ENCODE measurements at regions not wholly inside any gene's neighbourhood (a gene's known extent, or its start where the extent isn't known, plus 50 kb on each side); places are given as distances from the start of the nearest gene placed in this dataset.

DNA sequence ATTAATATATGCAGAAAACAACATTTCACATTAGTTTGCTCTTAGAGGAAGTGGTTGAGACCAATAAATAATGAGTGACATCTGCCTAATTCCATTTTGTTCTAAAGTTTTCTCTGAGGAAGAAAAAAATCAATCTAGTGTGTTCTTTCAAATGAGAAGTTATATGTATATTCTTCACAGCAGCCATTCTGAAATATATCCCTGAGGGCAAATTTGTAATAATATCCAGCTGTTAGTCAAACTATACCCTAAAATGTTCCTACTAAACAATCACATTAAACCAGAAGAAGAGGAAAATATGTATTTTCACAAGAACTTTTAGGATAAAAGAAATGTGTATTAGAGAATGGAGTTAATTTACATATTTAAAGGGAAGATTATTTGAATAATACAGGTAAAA lies 375.1 kb upstream of the CDH19 start:
- peaks cover 2% of the 10 kb centered on the region for H3K27me3 Mint-ChIP-seq (ENCODE audit: insufficient read depth, low read depth)
- TF ChIP-seq, protein P1, sequence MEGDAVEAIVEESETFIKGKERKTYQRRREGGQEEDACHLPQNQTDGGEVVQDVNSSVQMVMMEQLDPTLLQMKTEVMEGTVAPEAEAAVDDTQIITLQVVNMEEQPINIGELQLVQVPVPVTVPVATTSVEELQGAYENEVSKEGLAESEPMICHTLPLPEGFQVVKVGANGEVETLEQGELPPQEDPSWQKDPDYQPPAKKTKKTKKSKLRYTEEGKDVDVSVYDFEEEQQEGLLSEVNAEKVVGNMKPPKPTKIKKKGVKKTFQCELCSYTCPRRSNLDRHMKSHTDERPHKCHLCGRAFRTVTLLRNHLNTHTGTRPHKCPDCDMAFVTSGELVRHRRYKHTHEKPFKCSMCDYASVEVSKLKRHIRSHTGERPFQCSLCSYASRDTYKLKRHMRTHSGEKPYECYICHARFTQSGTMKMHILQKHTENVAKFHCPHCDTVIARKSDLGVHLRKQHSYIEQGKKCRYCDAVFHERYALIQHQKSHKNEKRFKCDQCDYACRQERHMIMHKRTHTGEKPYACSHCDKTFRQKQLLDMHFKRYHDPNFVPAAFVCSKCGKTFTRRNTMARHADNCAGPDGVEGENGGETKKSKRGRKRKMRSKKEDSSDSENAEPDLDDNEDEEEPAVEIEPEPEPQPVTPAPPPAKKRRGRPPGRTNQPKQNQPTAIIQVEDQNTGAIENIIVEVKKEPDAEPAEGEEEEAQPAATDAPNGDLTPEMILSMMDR (IDR thresholded peaks at IDR 0.05) = no peak
- H3K36me3 Mint-ChIP-seq = no peaks in the 10 kb centered on the region
- no peaks in the 10 kb centered on the region for H3K27me3 ChIP-seq
- no peak overlapping the region for H3K4me3 Mint-ChIP-seq
- H3K4me1 Mint-ChIP-seq = no peaks in the 10 kb centered on the region
- H3K4me2 ChIP-seq = no peak overlapping the region
- H3K9me3 ChIP-seq (ENCODE audit: low read depth) = no peaks in the 10 kb centered on the region
- no peak overlapping the region for H3K27ac Mint-ChIP-seq
- no peak overlapping the region for H2AFZ ChIP-seq (replicated peaks)
- peaks cover 17% of the 10 kb centered on the region for H3K4me1 ChIP-seq
- H3K79me2 ChIP-seq (ENCODE audit: low read depth) = no peaks in the 10 kb centered on the region
- H3K9ac ChIP-seq = no peak overlapping the region
- H4K20me1 ChIP-seq (ENCODE audit: low read depth) = no peaks in the 10 kb centered on the region
- H3K4me3 ChIP-seq = no peak overlapping the region
- peaks cover 6% of the 10 kb centered on the region for H3K9me3 Mint-ChIP-seq
- H3K36me3 ChIP-seq = no peaks in the 10 kb centered on the region
- H3K27ac ChIP-seq = no peak overlapping the region
- H3F3A ChIP-seq (ENCODE audit: low read depth) = no peaks in the 10 kb centered on the region
- DNase-seq (ENCODE audit: low spot score) = no peak

DNA sequence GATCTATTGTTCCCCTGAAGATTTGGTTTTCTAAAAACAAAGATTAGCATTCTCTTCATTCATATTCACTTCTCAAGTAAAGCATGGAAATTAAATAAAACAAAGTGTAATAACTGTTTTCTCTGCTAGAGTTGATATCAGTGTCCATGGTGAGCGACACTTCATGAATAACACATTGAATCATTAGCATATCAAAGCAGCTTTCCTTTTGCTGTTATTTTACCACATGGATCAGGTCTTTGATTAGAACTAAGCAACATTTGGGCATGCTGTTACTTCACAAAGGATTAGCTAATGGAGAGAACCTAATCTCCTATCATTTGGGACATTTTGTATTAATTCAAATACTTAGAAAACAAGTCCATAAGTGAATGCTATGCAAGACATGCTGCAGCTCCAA lies 368.8 kb upstream of the CDH19 start:
- no peaks in the 10 kb centered on the region for H3F3A ChIP-seq (ENCODE audit: low read depth)
- no peaks in the 10 kb centered on the region for H4K20me1 ChIP-seq (ENCODE audit: low read depth)
- no peaks in the 10 kb centered on the region for H3K9me3 ChIP-seq (ENCODE audit: low read depth)
- Mint-ChIP-seq H3K27ac (no peak overlapping the region), H3K4me3 (no peak overlapping the region), H3K36me3 (no peaks in the 10 kb centered on the region), H3K4me1 (peaks cover 25% of the 10 kb centered on the region), H3K27me3 (ENCODE audit: insufficient read depth, low read depth) (peaks cover 2% of the 10 kb centered on the region), H3K9me3 (peaks cover 8% of the 10 kb centered on the region)
- no peak overlapping the region for H3K4me3 ChIP-seq
- no peaks in the 10 kb centered on the region for H3K79me2 ChIP-seq (ENCODE audit: low read depth)
- TF ChIP-seq EZH2 (IDR thresholded peaks at IDR 0.05) (no peak), EZH2phosphoT487 (IDR thresholded peaks at IDR 0.05) (no peak)
- TF ChIP-seq, protein P1 (IDR thresholded peaks at IDR 0.05) = no peak
- no peaks in the 10 kb centered on the region for H3K27me3 ChIP-seq
- H3K9ac ChIP-seq = no peak overlapping the region
- DNase-seq (ENCODE audit: low spot score) = peak; percentile 16
- H3K4me2 ChIP-seq = peak overlapping the region; percentile 13
- H3K4me1 ChIP-seq = peaks cover 15% of the 10 kb centered on the region
- no peak overlapping the region for H3K27ac ChIP-seq
- H3K36me3 ChIP-seq = no peaks in the 10 kb centered on the region
- H2AFZ ChIP-seq (replicated peaks) = no peak overlapping the region

GRCh38 chr18:66971960-66972359 lies 368.1 kb upstream of the CDH19 start:
- no peaks in the 10 kb centered on the region for H3K27me3 ChIP-seq
- H3K4me3 ChIP-seq = no peak overlapping the region
- Mint-ChIP-seq H3K36me3 (no peaks in the 10 kb centered on the region), H3K27ac (peak overlapping the region; percentile 55), H3K4me1 (peaks cover 25% of the 10 kb centered on the region), H3K4me3 (no peak overlapping the region), H3K9me3 (peaks cover 8% of the 10 kb centered on the region), H3K27me3 (ENCODE audit: insufficient read depth, low read depth) (peaks cover 2% of the 10 kb centered on the region)
- H3K4me2 ChIP-seq = no peak overlapping the region
- DNase-seq (ENCODE audit: low spot score) = no peak
- H3K9ac ChIP-seq = no peak overlapping the region
- no peaks in the 10 kb centered on the region for H3F3A ChIP-seq (ENCODE audit: low read depth)
- H2AFZ ChIP-seq (replicated peaks) = peak overlapping the region; percentile 36
- H3K79me2 ChIP-seq (ENCODE audit: low read depth) = no peaks in the 10 kb centered on the region
- H4K20me1 ChIP-seq (ENCODE audit: low read depth) = no peaks in the 10 kb centered on the region
- TF ChIP-seq EZH2phosphoT487 (IDR thresholded peaks at IDR 0.05) (no peak), EZH2 (IDR thresholded peaks at IDR 0.05) (no peak)
- TF ChIP-seq, protein P1 (IDR thresholded peaks at IDR 0.05) = no peak
- no peak overlapping the region for H3K27ac ChIP-seq
- H3K9me3 ChIP-seq (ENCODE audit: low read depth) = no peaks in the 10 kb centered on the region
- H3K4me1 ChIP-seq = peaks cover 13% of the 10 kb centered on the region
- no peaks in the 10 kb centered on the region for H3K36me3 ChIP-seq

DNA sequence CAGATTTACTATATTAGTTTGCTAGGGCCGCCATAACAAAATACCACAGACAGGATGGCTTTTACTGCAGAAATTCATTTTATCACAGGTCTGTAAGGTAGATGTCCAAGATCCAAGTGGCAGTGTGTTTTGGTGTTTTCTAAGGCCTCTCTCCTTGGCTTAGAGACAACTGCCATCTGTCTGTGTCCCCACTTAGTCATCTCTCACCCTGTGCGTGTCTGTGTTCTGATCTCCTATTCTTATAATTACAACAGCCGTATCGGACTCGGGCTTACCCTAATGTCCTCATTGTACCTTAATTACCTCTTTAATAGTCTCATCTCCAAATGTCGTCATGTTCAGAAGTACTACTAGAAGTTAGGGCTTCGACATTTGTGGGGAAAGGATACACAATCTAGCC lies 362.3 kb upstream of the CDH19 start:
- H3K36me3 Mint-ChIP-seq = no peaks in the 10 kb centered on the region
- Histone ChIP-seq H3K36me3 (no peaks in the 10 kb centered on the region), H3K27ac (no peak overlapping the region)

More for the DNA sequence above, 362.3 kb upstream of the CDH19 start:
- H3K9me3 ChIP-seq (ENCODE audit: low read depth) = no peaks in the 10 kb centered on the region
- no peaks in the 10 kb centered on the region for H3F3A ChIP-seq (ENCODE audit: low read depth)
- H3K79me2 ChIP-seq (ENCODE audit: low read depth) = no peaks in the 10 kb centered on the region
- H3K4me3 Mint-ChIP-seq = no peak overlapping the region
- no peak overlapping the region for H2AFZ ChIP-seq (replicated peaks)
- no peaks in the 10 kb centered on the region for H3K27me3 ChIP-seq
- H3K4me1 ChIP-seq = no peaks in the 10 kb centered on the region
- H3K27ac Mint-ChIP-seq = no peak overlapping the region
- H3K27me3 Mint-ChIP-seq (ENCODE audit: insufficient read depth, low read depth) = no peaks in the 10 kb centered on the region
- H3K9ac ChIP-seq = no peak overlapping the region
- peaks cover 2% of the 10 kb centered on the region for H3K9me3 Mint-ChIP-seq
- H3K4me1 Mint-ChIP-seq = peaks cover 3% of the 10 kb centered on the region
- no peaks in the 10 kb centered on the region for H4K20me1 ChIP-seq (ENCODE audit: low read depth)
- TF ChIP-seq EZH2phosphoT487 (IDR thresholded peaks at IDR 0.05) (no peak), EZH2 (IDR thresholded peaks at IDR 0.05) (no peak)
- TF ChIP-seq, protein P1 (IDR thresholded peaks at IDR 0.05) = no peak
- no peak overlapping the region for H3K4me3 ChIP-seq
- DNase-seq (ENCODE audit: low spot score) = no peak
- H3K4me2 ChIP-seq = no peak overlapping the region
